ENCODE measurements at regions not wholly inside any gene's neighbourhood (a gene's known extent, or its start where the extent isn't known, plus 50 kb on each side); places are given as distances from the start of the nearest gene placed in this dataset.

- Mint-ChIP-seq H3K36me3 (no peaks in the 10 kb centered on the region), H3K4me1 (no peaks in the 10 kb centered on the region), H3K9me3 (no peaks in the 10 kb centered on the region), H3K27ac (no peak overlapping the region), H3K4me3 (no peak overlapping the region), H3K27me3 (ENCODE audit: insufficient read depth, low read depth) (no peaks in the 10 kb centered on the region)
- TF ChIP-seq EZH2 (IDR thresholded peaks at IDR 0.05) (no peak), CTCF (IDR thresholded peaks at IDR 0.05) (no peak), EZH2phosphoT487 (IDR thresholded peaks at IDR 0.05) (no peak)
- no peak overlapping the region for H3K9ac ChIP-seq
- no peaks in the 10 kb centered on the region for H3F3A ChIP-seq (ENCODE audit: low read depth)
- H3K4me3 ChIP-seq, result no peak overlapping the region
- H3K36me3 ChIP-seq, result no peaks in the 10 kb centered on the region
- H3K4me2 ChIP-seq, result no peak overlapping the region
- H3K27ac ChIP-seq, result no peak overlapping the region
- H3K79me2 ChIP-seq (ENCODE audit: low read depth), result no peaks in the 10 kb centered on the region
- no peak overlapping the region for H2AFZ ChIP-seq (replicated peaks)
- no peaks in the 10 kb centered on the region for H3K9me3 ChIP-seq (ENCODE audit: low read depth)
- H4K20me1 ChIP-seq (ENCODE audit: low read depth), result no peaks in the 10 kb centered on the region
- no peak for DNase-seq (ENCODE audit: low spot score)
- no peaks in the 10 kb centered on the region for H3K4me1 ChIP-seq
- H3K27me3 ChIP-seq, result no peaks in the 10 kb centered on the region
Observed at GRCh38 chr7:18288322-18289037, 207.1 kb upstream of the HDAC9 start.

DNA sequence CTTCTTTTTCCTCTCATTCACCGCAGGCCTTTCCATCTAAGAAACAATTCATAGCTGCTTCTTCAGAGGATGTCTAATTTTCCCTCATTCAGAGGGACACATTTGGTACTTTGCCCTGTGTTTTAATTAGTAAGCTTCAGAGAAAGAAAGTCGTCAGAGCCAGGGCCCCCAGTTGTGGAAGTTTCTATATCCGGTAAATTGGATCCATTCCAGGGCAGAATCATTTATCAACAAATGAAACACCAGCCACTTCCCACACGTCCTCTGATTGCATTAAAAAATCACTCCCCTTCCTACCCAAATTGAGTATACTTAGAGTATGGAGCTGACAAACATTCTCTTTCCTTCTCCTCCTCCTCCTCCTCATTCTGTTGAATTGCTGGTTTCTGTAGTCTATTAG, 205.8 kb upstream of the HDAC9 start:
- Histone ChIP-seq H2AFZ (replicated peaks) (no peak overlapping the region), H3K27me3 (no peaks in the 10 kb centered on the region), H4K20me1 (ENCODE audit: low read depth) (no peaks in the 10 kb centered on the region), H3K9me3 (ENCODE audit: low read depth) (no peaks in the 10 kb centered on the region), H3K4me2 (no peak overlapping the region), H3K4me3 (no peak overlapping the region), H3K79me2 (ENCODE audit: low read depth) (no peaks in the 10 kb centered on the region), H3F3A (ENCODE audit: low read depth) (no peaks in the 10 kb centered on the region), H3K36me3 (no peaks in the 10 kb centered on the region), H3K4me1 (no peaks in the 10 kb centered on the region), H3K9ac (no peak overlapping the region), H3K27ac (no peak overlapping the region)
- Mint-ChIP-seq H3K36me3 (no peaks in the 10 kb centered on the region), H3K4me3 (no peak overlapping the region), H3K4me1 (no peaks in the 10 kb centered on the region), H3K27ac (no peak overlapping the region), H3K27me3 (ENCODE audit: insufficient read depth, low read depth) (no peaks in the 10 kb centered on the region), H3K9me3 (no peaks in the 10 kb centered on the region)
- no peak for DNase-seq (ENCODE audit: low spot score)
- TF ChIP-seq EZH2 (IDR thresholded peaks at IDR 0.05) (no peak), CTCF (IDR thresholded peaks at IDR 0.05) (no peak), EZH2phosphoT487 (IDR thresholded peaks at IDR 0.05) (no peak)

GRCh38 chr7:18290223-18290622, 205.3 kb upstream of the HDAC9 start:
- DNase-seq (ENCODE audit: low spot score), result no peak
- Histone ChIP-seq H3K4me2 (no peak overlapping the region), H4K20me1 (ENCODE audit: low read depth) (no peaks in the 10 kb centered on the region), H3K9me3 (ENCODE audit: low read depth) (no peaks in the 10 kb centered on the region), H3K27me3 (no peaks in the 10 kb centered on the region), H3K27ac (no peak overlapping the region), H3K4me1 (no peaks in the 10 kb centered on the region), H3K4me3 (no peak overlapping the region), H3K36me3 (no peaks in the 10 kb centered on the region), H3K79me2 (ENCODE audit: low read depth) (no peaks in the 10 kb centered on the region), H3F3A (ENCODE audit: low read depth) (no peaks in the 10 kb centered on the region), H2AFZ (replicated peaks) (no peak overlapping the region), H3K9ac (no peak overlapping the region)
- H3K4me3 Mint-ChIP-seq, result no peak overlapping the region
- no peaks in the 10 kb centered on the region for H3K27me3 Mint-ChIP-seq (ENCODE audit: insufficient read depth, low read depth)
- no peak for TF ChIP-seq EZH2 (IDR thresholded peaks at IDR 0.05)
- TF ChIP-seq CTCF (IDR thresholded peaks at IDR 0.05), result no peak
- no peak for TF ChIP-seq EZH2phosphoT487 (IDR thresholded peaks at IDR 0.05)
- H3K36me3 Mint-ChIP-seq, result no peaks in the 10 kb centered on the region
- no peak overlapping the region for H3K27ac Mint-ChIP-seq
- H3K4me1 Mint-ChIP-seq, result no peaks in the 10 kb centered on the region
- H3K9me3 Mint-ChIP-seq, result no peaks in the 10 kb centered on the region

Measured in neural progenitor cell (in vitro differentiated cells).